ENCODE measurements at regions not wholly inside any gene's neighbourhood (a gene's known extent, or its start where the extent isn't known, plus 50 kb on each side); places are given as distances from the start of the nearest gene placed in this dataset.

DNA sequence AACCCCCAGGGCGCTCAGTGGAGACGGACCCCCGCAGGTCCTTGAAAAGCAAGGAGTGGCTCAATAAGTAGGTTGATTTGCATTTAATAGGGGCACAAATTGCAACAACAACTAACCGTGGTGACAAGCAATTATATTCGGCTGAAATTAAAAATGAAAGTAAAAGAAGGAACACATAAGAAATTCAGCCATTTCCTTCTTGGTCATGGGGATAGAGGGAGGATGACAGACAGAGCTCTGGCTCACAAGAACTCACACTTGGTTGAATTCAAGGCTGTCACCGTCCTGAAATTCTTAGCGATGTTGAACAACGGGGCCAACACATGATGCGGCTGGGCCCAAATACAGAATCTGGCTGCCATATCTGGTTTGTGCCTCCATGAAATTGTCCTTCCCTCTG lies 129.0 kb downstream of the EDN3 start:
- no peak overlapping the region for H4K91ac ChIP-seq (ENCODE audit: insufficient read length, low read depth, low read length)
- no peaks in the 10 kb centered on the region for H4K20me1 ChIP-seq (ENCODE audit: control insufficient read depth, insufficient read depth, insufficient read length)
- H4K8ac ChIP-seq (replicated peaks; ENCODE audit: insufficient read length, low read depth, low read length) = no peak overlapping the region
- no CpG with 5 or more reads among the region's 9 CpGs for WGBS (ENCODE audit: extremely low coverage, insufficient read length, low lambda C conversion rate)
- H3K4me2 ChIP-seq (ENCODE audit: insufficient read depth, insufficient read length, low read length) = no peak overlapping the region
- no peak overlapping the region for H2BK12ac ChIP-seq (ENCODE audit: insufficient read length, low read depth, low read length)
- no peak overlapping the region for H3K4ac ChIP-seq (ENCODE audit: low read depth, low read length)
- Mint-ChIP-seq H3K9me3 (peaks cover 0 to 4% of the 10 kb centered on the region in 2 experiments; a peak in 3 of 5 replicates), H3K36me3 (ENCODE audit: insufficient read depth in 1 of 3, low read depth in 3 of 3) (no peaks in the 10 kb centered on the region), H3K4me3 (no peak overlapping the region), H3K27me3 (ENCODE audit: low read depth) (peaks cover 1% of the 10 kb centered on the region; the same call in 1 of the 2 replicates), H3K27ac (no peak overlapping the region), H3K4me1 (0 out of 4 replicates have a peak, but pooled peaks cover 5% of the 10 kb centered on the region in 2 experiments)
- H2BK20ac ChIP-seq (ENCODE audit: low read depth, low read length, poor library complexity, severe bottlenecking) = no peak overlapping the region
- H3T11ph ChIP-seq (ENCODE audit: low read length) = no peak overlapping the region
- H3K56ac ChIP-seq (ENCODE audit: insufficient read length, low read depth, low read length) = no peak overlapping the region
- no peak overlapping the region for H3K27ac ChIP-seq (ENCODE audit: insufficient read length, low read depth, low read length)
- no peak overlapping the region for H2AK5ac ChIP-seq (ENCODE audit: insufficient read length, low read length)
- H3K79me1 ChIP-seq (ENCODE audit: insufficient read depth, low read depth, low read length, poor library complexity, severe bottlenecking) = no peaks in the 10 kb centered on the region
- no peak overlapping the region for H3K9ac ChIP-seq (ENCODE audit: extremely low read depth, insufficient read length, low read length)
- H3K23me2 ChIP-seq (ENCODE audit: insufficient read length, low read depth, low read length, poor library complexity, severe bottlenecking) = peaks cover 3% of the 10 kb centered on the region
- no peak overlapping the region for H2BK15ac ChIP-seq (ENCODE audit: low read depth, low read length)
- H3K4me1 ChIP-seq (ENCODE audit: insufficient read depth, low read length) = no peaks in the 10 kb centered on the region
- no peak overlapping the region for H3K23ac ChIP-seq (ENCODE audit: insufficient read length, low read depth, low read length)
- no peak overlapping the region for H2BK5ac ChIP-seq (ENCODE audit: insufficient read length, low read length)
- no peaks in the 10 kb centered on the region for H3K79me2 ChIP-seq (ENCODE audit: insufficient read depth, low read length)
- no peak overlapping the region for H3K14ac ChIP-seq (ENCODE audit: insufficient read depth, low read length)
- H3K27me3 ChIP-seq (ENCODE audit: insufficient read depth, low read length) = no peaks in the 10 kb centered on the region
- H3K18ac ChIP-seq (ENCODE audit: insufficient read length, low read depth, low read length) = no peak overlapping the region
- TF ChIP-seq, protein P1, sequence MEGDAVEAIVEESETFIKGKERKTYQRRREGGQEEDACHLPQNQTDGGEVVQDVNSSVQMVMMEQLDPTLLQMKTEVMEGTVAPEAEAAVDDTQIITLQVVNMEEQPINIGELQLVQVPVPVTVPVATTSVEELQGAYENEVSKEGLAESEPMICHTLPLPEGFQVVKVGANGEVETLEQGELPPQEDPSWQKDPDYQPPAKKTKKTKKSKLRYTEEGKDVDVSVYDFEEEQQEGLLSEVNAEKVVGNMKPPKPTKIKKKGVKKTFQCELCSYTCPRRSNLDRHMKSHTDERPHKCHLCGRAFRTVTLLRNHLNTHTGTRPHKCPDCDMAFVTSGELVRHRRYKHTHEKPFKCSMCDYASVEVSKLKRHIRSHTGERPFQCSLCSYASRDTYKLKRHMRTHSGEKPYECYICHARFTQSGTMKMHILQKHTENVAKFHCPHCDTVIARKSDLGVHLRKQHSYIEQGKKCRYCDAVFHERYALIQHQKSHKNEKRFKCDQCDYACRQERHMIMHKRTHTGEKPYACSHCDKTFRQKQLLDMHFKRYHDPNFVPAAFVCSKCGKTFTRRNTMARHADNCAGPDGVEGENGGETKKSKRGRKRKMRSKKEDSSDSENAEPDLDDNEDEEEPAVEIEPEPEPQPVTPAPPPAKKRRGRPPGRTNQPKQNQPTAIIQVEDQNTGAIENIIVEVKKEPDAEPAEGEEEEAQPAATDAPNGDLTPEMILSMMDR (conservative IDR thresholded peaks at IDR 0.05) = no peak
- no peak for DNase-seq
- H3K9me3 ChIP-seq (ENCODE audit: control insufficient read depth, low read depth, low read length) = no peaks in the 10 kb centered on the region
- H2BK120ac ChIP-seq (ENCODE audit: low read depth, low read length, poor library complexity, severe bottlenecking) = no peak overlapping the region
- no peak overlapping the region for H2AFZ ChIP-seq (ENCODE audit: low read length)
- no peak overlapping the region for H4K5ac ChIP-seq (ENCODE audit: insufficient read length, low read depth, low read length)

Data from H9 (cell line).